OCI-LY7 (cell line): ENCODE measurements at regions not wholly inside any gene's neighbourhood (a gene's known extent, or its start where the extent isn't known, plus 50 kb on each side); places are given as distances from the start of the nearest gene placed in this dataset.

Experiments used
- BruUV-seq: library from RNA; stranded (reverse); fragments of 400-500 nt; replicated peaks from 2 replicates; lab custom pipeline; 2021; lab: Mats Ljungman, UMichigan
- CTCF ChIA-PET: fragments of 300-600 bp; sonication (Branson Sonifier 250); formaldehyde crosslinking; loops from one replicate; lab custom pipeline; 2022; ENCODE audit warnings: antibody characterized with exemption; ENCODE audit not compliant: unreplicated experiment; lab: Charles Lee
- POLR2A ChIA-PET: fragments of 300-600 bp; sonication (Branson Sonifier 250); formaldehyde crosslinking; loops from one replicate; lab custom pipeline; 2022; ENCODE audit warnings: antibody characterized with exemption; lab: Charles Lee
- DNase-seq: peaks from one replicate; pipeline ENCODE4 v3.0.0-alpha.2; 2015; ENCODE audit warnings: low spot score
- H2AFZ ChIP-seq: fragments of 200-600 bp; sonication (generic), shearing (Covaris generic); 2 replicates; pipeline ENCODE4 v1.6.1; 2014; ENCODE audit warnings: mild to moderate bottlenecking, antibody characterized with exemption, low read length, moderate library complexity
- H3K27ac ChIP-seq: fragments of 200-600 bp; sonication (generic); 2 replicates; pipeline ENCODE4 v1.5.1; 2014; ENCODE audit warnings: mixed run types, low read depth, mild to moderate bottlenecking, moderate library complexity, low read length, inconsistent platforms; ENCODE audit not compliant: poor library complexity, severe bottlenecking
- H3K36me3 ChIP-seq: fragments of 200-600 bp; sonication (generic); 2 replicates; pipeline ENCODE4 v1.6.1; 2014; ENCODE audit warnings: mild to moderate bottlenecking, antibody characterized with exemption, low read length, moderate library complexity, mixed read lengths; ENCODE audit not compliant: insufficient read depth
- H3K4me1 ChIP-seq: fragments of 200-600 bp; sonication (generic); 2 replicates; pipeline ENCODE4 v1.5.1; 2014; ENCODE audit warnings: mild to moderate bottlenecking, low read length; ENCODE audit not compliant: insufficient read depth, poor library complexity, severe bottlenecking
- H3K4me2 ChIP-seq: fragments of 200-600 bp; sonication (generic); 2 replicates; pipeline ENCODE4 v1.6.1; 2014; ENCODE audit warnings: mild to moderate bottlenecking, low read length
- H3K4me3 ChIP-seq: fragments of 200-600 bp; sonication (generic); 2 replicates; pipeline ENCODE4 v1.5.1; 2014; ENCODE audit warnings: mild to moderate bottlenecking, low read depth, low read length; ENCODE audit not compliant: poor library complexity, severe bottlenecking
- H3K79me2 ChIP-seq: fragments of 200-600 bp; sonication (generic); 2 replicates; pipeline ENCODE4 v1.6.1; 2016; ENCODE audit warnings: low read depth, mild to moderate bottlenecking, low read length, moderate library complexity, mixed read lengths; ENCODE audit not compliant: insufficient read depth
- H3K9me2 ChIP-seq: fragments of 200-600 bp; sonication (generic); 2 replicates; pipeline ENCODE4 v1.6.1; 2016; ENCODE audit warnings: mild to moderate bottlenecking, low read length, mixed read lengths; ENCODE audit not compliant: insufficient read depth
- H3K9me3 ChIP-seq: fragments of 200-600 bp; sonication (generic); 2 replicates; pipeline ENCODE4 v1.6.1; 2014; ENCODE audit warnings: mild to moderate bottlenecking, mixed run types, low read length, mixed read lengths
- H4K20me1 ChIP-seq: fragments of 200-600 bp; sonication (generic); 2 replicates; pipeline ENCODE4 v1.6.1; 2014; ENCODE audit warnings: mild to moderate bottlenecking, antibody characterized with exemption, low read length, moderate library complexity, mixed read lengths; ENCODE audit not compliant: insufficient read depth
- CTCF ChIP-seq: fragments of 200-600 bp; sonication (generic); conservative IDR thresholded peaks from 2 replicates; pipeline ENCODE4 v1.5.1; 2014; ENCODE audit warnings: mild to moderate bottlenecking, antibody characterized with exemption, low read length, moderate library complexity, mixed read lengths
- EZH2phosphoT487 ChIP-seq: fragments of 200-600 bp; sonication (generic); IDR thresholded peaks from 2 replicates; pipeline ENCODE4 v1.6.1; 2018; ENCODE audit warnings: low read depth, borderline replicate concordance, mild to moderate bottlenecking, mixed run types, antibody characterized with exemption, low read length, moderate library complexity, mixed read lengths
- intact Hi-C: fragments of 100-400 bp; cut with micrococcal nuclease; formaldehyde crosslinking; loops from one replicate; pipeline ENCODE4 v1.10.0; 2022; ENCODE audit not compliant: unreplicated experiment

DNA sequence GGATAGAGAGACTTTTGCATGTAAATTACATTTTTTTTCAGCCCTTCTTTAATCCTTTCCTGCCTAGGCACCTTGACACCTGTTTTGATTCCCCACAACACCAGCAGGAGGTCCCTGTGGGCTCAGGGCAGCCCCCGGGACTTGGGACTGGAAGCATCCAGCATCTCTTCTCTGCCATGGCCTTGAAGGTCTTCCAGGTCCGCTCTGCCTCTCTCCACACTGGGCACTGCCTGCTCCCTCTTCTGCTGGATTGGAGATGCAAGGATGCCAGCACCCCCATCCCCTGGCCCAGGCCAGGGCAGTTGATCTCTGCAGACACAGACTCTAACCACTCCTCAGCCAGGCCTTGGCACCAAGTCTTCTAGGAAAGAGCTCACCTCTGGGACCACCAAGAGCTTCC lies 134.5 kb upstream of the C14orf180 start:
- no peak overlapping the region for H2AFZ ChIP-seq
- CTCF ChIA-PET, result no interaction called here
- no peak for TF ChIP-seq EZH2phosphoT487
- no peak for TF ChIP-seq CTCF
- no peaks in the 10 kb centered on the region for H3K79me2 ChIP-seq
- no TSS peak for BruUV-seq
- no peak overlapping the region for H3K4me3 ChIP-seq
- POLR2A ChIA-PET, result no interaction called here
- H3K4me1 ChIP-seq, result no peaks in the 10 kb centered on the region
- intact Hi-C loops, result no loop called here
- H3K9me2 ChIP-seq, result no peaks in the 10 kb centered on the region
- no peak for DNase-seq
- no peaks in the 10 kb centered on the region for H3K9me3 ChIP-seq
- H3K4me2 ChIP-seq, result no peak overlapping the region
- no peaks in the 10 kb centered on the region for H4K20me1 ChIP-seq
- no peak overlapping the region for H3K27ac ChIP-seq
- no peaks in the 10 kb centered on the region for H3K36me3 ChIP-seq

GRCh38 chr14:104445832-104446381 lies 133.7 kb upstream of the C14orf180 start:
- Histone ChIP-seq H3K79me2 (no peaks in the 10 kb centered on the region), H3K4me2 (no peak overlapping the region), H3K4me3 (no peak overlapping the region), H3K4me1 (no peaks in the 10 kb centered on the region), H4K20me1 (no peaks in the 10 kb centered on the region), H3K27ac (no peak overlapping the region), H3K36me3 (no peaks in the 10 kb centered on the region), H2AFZ (no peak overlapping the region), H3K9me3 (no peaks in the 10 kb centered on the region), H3K9me2 (no peaks in the 10 kb centered on the region)
- DNase-seq, result no peak
- CTCF ChIA-PET, result no interaction called here
- no TSS peak for BruUV-seq
- POLR2A ChIA-PET, result no interaction called here
- no peak for TF ChIP-seq CTCF
- no peak for TF ChIP-seq EZH2phosphoT487
- intact Hi-C loops, result no loop called here

DNA sequence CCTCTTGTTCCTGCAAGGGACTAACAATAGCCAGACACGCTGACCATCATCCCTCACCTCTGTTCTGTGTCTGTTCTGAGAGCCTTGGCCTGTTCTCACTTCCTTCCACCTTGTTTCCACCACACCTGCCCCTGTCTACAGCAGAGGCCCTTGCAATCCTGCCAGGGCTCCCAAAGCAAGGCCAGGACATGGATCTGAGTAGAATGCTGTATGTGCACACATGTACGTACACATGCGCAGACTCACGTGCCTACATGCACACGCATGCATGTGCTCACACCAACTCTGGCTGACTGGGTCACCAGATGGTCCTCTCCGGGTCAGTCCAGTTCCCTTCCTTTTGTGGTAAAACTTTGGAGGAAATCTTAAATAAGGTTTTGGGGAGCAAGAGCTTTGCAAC lies 133.0 kb upstream of the C14orf180 start:
- DNase-seq, result no peak
- Histone ChIP-seq H4K20me1 (no peaks in the 10 kb centered on the region), H3K4me2 (no peak overlapping the region), H3K79me2 (no peaks in the 10 kb centered on the region), H3K36me3 (no peaks in the 10 kb centered on the region), H3K27ac (no peak overlapping the region), H3K9me3 (no peaks in the 10 kb centered on the region), H3K9me2 (no peaks in the 10 kb centered on the region), H2AFZ (no peak overlapping the region), H3K4me1 (no peaks in the 10 kb centered on the region), H3K4me3 (no peak overlapping the region)
- intact Hi-C loops, result no loop called here
- ChIA-PET POLR2A (no interaction called here), CTCF (no interaction called here)
- BruUV-seq, result no TSS peak
- TF ChIP-seq CTCF (no peak), EZH2phosphoT487 (no peak)
